ENCODE measurements at regions not wholly inside any gene's neighbourhood (a gene's known extent, or its start where the extent isn't known, plus 50 kb on each side); places are given as distances from the start of the nearest gene placed in this dataset.
A peak's percentile ranks its signal among the peaks of the same experiment; 100 is the strongest.
"Not testable (repeated sequence)": the region's sequence is repeated elsewhere in the genome, so short reads cannot be mapped to it uniquely, and the experiment has no call there.

- not testable (repeated sequence) for FAIRE-seq
Measured at GRCh38 chr10:9273126-9273833, 1218.8 kb downstream of the GATA3 start.

GRCh38 chr10:9274206-9274755 is 1219.8 kb downstream of the GATA3 start:
- FAIRE-seq: no peak

- no peak for FAIRE-seq
Measured at GRCh38 chr10:9275861-9276260, 1221.4 kb downstream of the GATA3 start.

- FAIRE-seq: no peak
Measured at GRCh38 chr10:9285690-9286089, 1231.2 kb downstream of the GATA3 start.

GRCh38 chr10:9289811-9290210 is 1235.3 kb downstream of the GATA3 start:
- FAIRE-seq: no peak

GRCh38 chr10:9291081-9291480 is 1236.6 kb downstream of the GATA3 start:
- no peak for FAIRE-seq

- no peak for FAIRE-seq
Measured at GRCh38 chr10:9294132-9294663, 1239.7 kb downstream of the GATA3 start.

- no peak for FAIRE-seq
Measured at GRCh38 chr10:9294865-9295264, 1240.4 kb downstream of the GATA3 start.

GRCh38 chr10:9296190-9296589 is 1241.7 kb downstream of the GATA3 start:
- FAIRE-seq: no peak

- no peak for FAIRE-seq
Measured at GRCh38 chr10:9297580-9297979, 1243.1 kb downstream of the GATA3 start.

GRCh38 chr10:9299966-9300365 is 1245.5 kb downstream of the GATA3 start:
- no peak for FAIRE-seq

- FAIRE-seq: peak; percentile 36
Measured at GRCh38 chr10:9301148-9301547, 1246.7 kb downstream of the GATA3 start.

GRCh38 chr10:9301554-9301953 is 1247.1 kb downstream of the GATA3 start:
- FAIRE-seq: no peak

GRCh38 chr10:9302140-9302746 is 1247.8 kb downstream of the GATA3 start:
- FAIRE-seq: peak; percentile 98

GRCh38 chr10:9305018-9305655 is 1250.6 kb downstream of the GATA3 start:
- FAIRE-seq: peak; percentile 89

GRCh38 chr10:9311702-9312499 is 1257.4 kb downstream of the GATA3 start:
- FAIRE-seq: no peak

GRCh38 chr10:9315292-9315691 is 1260.8 kb downstream of the GATA3 start:
- FAIRE-seq: no peak

- peak; percentile 99 for FAIRE-seq
Measured at GRCh38 chr10:9331583-9332008, 1277.1 kb downstream of the GATA3 start.

- no peak for FAIRE-seq
Measured at GRCh38 chr10:9334270-9334669, 1279.8 kb downstream of the GATA3 start.

- FAIRE-seq: no peak
Measured at GRCh38 chr10:9339716-9340115, 1285.2 kb downstream of the GATA3 start.

GRCh38 chr10:9342885-9343570 is 1288.5 kb downstream of the GATA3 start:
- peak; percentile 98 for FAIRE-seq

GRCh38 chr10:9347933-9348332 is 1293.4 kb downstream of the GATA3 start:
- not testable (repeated sequence) for FAIRE-seq
